GM23338 (cell line): ENCODE measurements at regions not wholly inside any gene's neighbourhood (a gene's known extent, or its start where the extent isn't known, plus 50 kb on each side); places are given as distances from the start of the nearest gene placed in this dataset.
"Not testable (repeated sequence)": the region's sequence is repeated elsewhere in the genome, so short reads cannot be mapped to it uniquely, and the experiment has no call there.

Experiments used
- ATAC-seq: fragments of 200-7000 bp; cut with Tn5 transposase; 3 replicates; pipeline ENCODE4 v1.9.1; 2020
- DNase-seq: peaks from one replicate; pipeline ENCODE4 v3.0.0-alpha.2; 2015; ENCODE audit warnings: low spot score
- H2AFZ ChIP-seq: fragments of 200-600 bp; sonication (generic); 2 replicates; pipeline ENCODE4 v1.8.0; 2016; ENCODE audit warnings: antibody characterized with exemption, mild to moderate bottlenecking, moderate library complexity
- H3F3A ChIP-seq: fragments of 200-600 bp; sonication (generic); replicated peaks from 2 replicates; pipeline ENCODE4 v1.8.0; 2017; ENCODE audit warnings: antibody characterized with exemption, mixed run types, low read depth
- H3K27ac ChIP-seq: fragments of 200-600 bp; sonication (generic); 2 replicates; pipeline ENCODE4 v1.6.1; 2016; ENCODE audit warnings: low read depth
- H3K27me3 ChIP-seq: fragments of 200-600 bp; sonication (generic); 2 replicates; pipeline ENCODE4 v1.8.0; 2016; ENCODE audit warnings: mild to moderate bottlenecking, mixed run types, moderate library complexity; ENCODE audit not compliant: insufficient read depth
- H3K36me3 ChIP-seq: fragments of 200-600 bp; sonication (generic); 2 replicates; pipeline ENCODE4 v1.8.0; 2016; ENCODE audit warnings: mild to moderate bottlenecking; ENCODE audit not compliant: insufficient read depth
- H3K4me1 ChIP-seq: fragments of 200-600 bp; sonication (generic); 2 replicates; pipeline ENCODE4 v1.8.0; 2016; ENCODE audit warnings: mild to moderate bottlenecking, moderate library complexity; ENCODE audit not compliant: insufficient read depth
- H3K4me2 ChIP-seq: fragments of 200-600 bp; sonication (generic); 2 replicates; pipeline ENCODE4 v1.7.1; 2017; ENCODE audit warnings: mixed run types
- H3K4me3 ChIP-seq: fragments of 200-600 bp; sonication (generic); 2 replicates; pipeline ENCODE4 v1.6.1; 2016; ENCODE audit warnings: mixed run types
- H3K79me2 ChIP-seq: fragments of 200-600 bp; sonication (generic); replicated peaks from 2 replicates; pipeline ENCODE4 v1.8.0; 2017; ENCODE audit warnings: mild to moderate bottlenecking; ENCODE audit not compliant: insufficient read depth
- H3K9me2 ChIP-seq: fragments of 200-600 bp; sonication (generic); 2 replicates; pipeline ENCODE4 v1.8.0; 2017; ENCODE audit not compliant: insufficient read depth
- H4K20me1 ChIP-seq: fragments of 200-600 bp; sonication (generic); replicated peaks from 2 replicates; pipeline ENCODE4 v1.8.0; 2017; ENCODE audit warnings: mild to moderate bottlenecking; ENCODE audit not compliant: insufficient read depth
- H3K27ac Mint-ChIP-seq: 2 replicates; pipeline ENCODE4 v1.8.0; 2020; ENCODE audit warnings: inconsistent platforms, mild to moderate bottlenecking, moderate library complexity, mixed read lengths
- H3K27me3 Mint-ChIP-seq: 3 replicates; pipeline ENCODE4 v1.8.0; 2022; ENCODE audit warnings: low read depth, mild to moderate bottlenecking, moderate library complexity, mixed read lengths, inconsistent platforms; ENCODE audit not compliant: insufficient read depth, poor library complexity
- H3K36me3 Mint-ChIP-seq: 3 replicates; pipeline ENCODE4 v1.8.0; 2021; ENCODE audit warnings: low read depth, mild to moderate bottlenecking, inconsistent platforms, moderate library complexity, mixed read lengths
- H3K4me1 Mint-ChIP-seq: 3 replicates; pipeline ENCODE4 v1.8.0; 2020; ENCODE audit warnings: mild to moderate bottlenecking, inconsistent platforms, mixed read lengths
- H3K4me3 Mint-ChIP-seq: 3 replicates; pipeline ENCODE4 v1.8.0; 2021; ENCODE audit warnings: moderate library complexity, mild to moderate bottlenecking, inconsistent platforms, mixed read lengths
- H3K9me3 Mint-ChIP-seq: 3 replicates; pipeline ENCODE4 v1.8.0; 2020; ENCODE audit warnings: moderate library complexity, mild to moderate bottlenecking, inconsistent platforms, mixed read lengths
- EZH2 ChIP-seq: fragments of 200-600 bp; sonication (generic); IDR thresholded peaks from one replicate; pipeline ENCODE4 v1.8.0; 2017; ENCODE audit warnings: antibody characterized with exemption, mild to moderate bottlenecking, low read depth; ENCODE audit not compliant: unreplicated experiment
- EZH2phosphoT487 ChIP-seq: fragments of 200-600 bp; sonication (generic); IDR thresholded peaks from one replicate; pipeline ENCODE4 v1.8.1; 2018; ENCODE audit warnings: antibody characterized with exemption; ENCODE audit not compliant: unreplicated experiment
- JUNB ChIP-seq: IDR thresholded peaks from one replicate; pipeline ENCODE4 v1.6.1; 2016; ENCODE audit warnings: antibody characterized with exemption; ENCODE audit not compliant: unreplicated experiment
- NANOG ChIP-seq: IDR thresholded peaks from 2 replicates; pipeline ENCODE4 v1.6.1; 2016; ENCODE audit warnings: antibody characterized with exemption, borderline replicate concordance
- POLR2AphosphoS5 ChIP-seq: IDR thresholded peaks from 2 replicates; pipeline ENCODE4 v1.6.1; 2016; ENCODE audit warnings: antibody characterized with exemption, low read depth
- STAT1 ChIP-seq: IDR thresholded peaks from one replicate; pipeline ENCODE4 v1.6.1; 2016; ENCODE audit warnings: antibody characterized with exemption; ENCODE audit not compliant: unreplicated experiment
- ZNF331 ChIP-seq: fragments of 250-450 bp; sonication (Bioruptor Pico); IDR thresholded peaks from 2 replicates; pipeline ENCODE4 v1.5.0; 2020; ENCODE audit warnings: low read depth, mild to moderate bottlenecking, moderate library complexity
- TF ChIP-seq, protein P1 (sequence below): fragments of 250-450 bp; sonication (Bioruptor Pico); IDR thresholded peaks from 2 replicates; pipeline ENCODE4 v1.5.0; 2020; ENCODE audit warnings: mild to moderate bottlenecking, moderate library complexity

DNA sequence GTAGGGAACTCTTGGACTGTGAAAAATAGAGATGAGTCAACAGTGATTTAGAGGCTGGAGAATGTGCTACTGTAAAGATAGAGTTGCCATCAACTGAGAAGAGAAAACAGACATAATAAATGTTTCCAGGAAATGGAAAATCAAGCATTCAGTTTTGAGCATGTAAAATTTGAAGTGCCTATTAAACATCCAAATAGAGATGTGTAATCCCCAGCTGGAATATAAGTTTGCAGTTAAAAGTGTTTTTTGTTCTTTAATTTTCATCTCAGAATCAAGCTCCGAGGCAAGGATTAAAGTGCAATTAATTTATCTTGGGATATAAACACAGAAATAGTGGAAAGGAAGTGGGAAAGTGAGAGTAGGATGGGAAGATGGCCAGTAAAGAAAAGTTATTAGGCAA is 666.0 kb upstream of the RAG2 start (continued):
- TF ChIP-seq, protein P1, sequence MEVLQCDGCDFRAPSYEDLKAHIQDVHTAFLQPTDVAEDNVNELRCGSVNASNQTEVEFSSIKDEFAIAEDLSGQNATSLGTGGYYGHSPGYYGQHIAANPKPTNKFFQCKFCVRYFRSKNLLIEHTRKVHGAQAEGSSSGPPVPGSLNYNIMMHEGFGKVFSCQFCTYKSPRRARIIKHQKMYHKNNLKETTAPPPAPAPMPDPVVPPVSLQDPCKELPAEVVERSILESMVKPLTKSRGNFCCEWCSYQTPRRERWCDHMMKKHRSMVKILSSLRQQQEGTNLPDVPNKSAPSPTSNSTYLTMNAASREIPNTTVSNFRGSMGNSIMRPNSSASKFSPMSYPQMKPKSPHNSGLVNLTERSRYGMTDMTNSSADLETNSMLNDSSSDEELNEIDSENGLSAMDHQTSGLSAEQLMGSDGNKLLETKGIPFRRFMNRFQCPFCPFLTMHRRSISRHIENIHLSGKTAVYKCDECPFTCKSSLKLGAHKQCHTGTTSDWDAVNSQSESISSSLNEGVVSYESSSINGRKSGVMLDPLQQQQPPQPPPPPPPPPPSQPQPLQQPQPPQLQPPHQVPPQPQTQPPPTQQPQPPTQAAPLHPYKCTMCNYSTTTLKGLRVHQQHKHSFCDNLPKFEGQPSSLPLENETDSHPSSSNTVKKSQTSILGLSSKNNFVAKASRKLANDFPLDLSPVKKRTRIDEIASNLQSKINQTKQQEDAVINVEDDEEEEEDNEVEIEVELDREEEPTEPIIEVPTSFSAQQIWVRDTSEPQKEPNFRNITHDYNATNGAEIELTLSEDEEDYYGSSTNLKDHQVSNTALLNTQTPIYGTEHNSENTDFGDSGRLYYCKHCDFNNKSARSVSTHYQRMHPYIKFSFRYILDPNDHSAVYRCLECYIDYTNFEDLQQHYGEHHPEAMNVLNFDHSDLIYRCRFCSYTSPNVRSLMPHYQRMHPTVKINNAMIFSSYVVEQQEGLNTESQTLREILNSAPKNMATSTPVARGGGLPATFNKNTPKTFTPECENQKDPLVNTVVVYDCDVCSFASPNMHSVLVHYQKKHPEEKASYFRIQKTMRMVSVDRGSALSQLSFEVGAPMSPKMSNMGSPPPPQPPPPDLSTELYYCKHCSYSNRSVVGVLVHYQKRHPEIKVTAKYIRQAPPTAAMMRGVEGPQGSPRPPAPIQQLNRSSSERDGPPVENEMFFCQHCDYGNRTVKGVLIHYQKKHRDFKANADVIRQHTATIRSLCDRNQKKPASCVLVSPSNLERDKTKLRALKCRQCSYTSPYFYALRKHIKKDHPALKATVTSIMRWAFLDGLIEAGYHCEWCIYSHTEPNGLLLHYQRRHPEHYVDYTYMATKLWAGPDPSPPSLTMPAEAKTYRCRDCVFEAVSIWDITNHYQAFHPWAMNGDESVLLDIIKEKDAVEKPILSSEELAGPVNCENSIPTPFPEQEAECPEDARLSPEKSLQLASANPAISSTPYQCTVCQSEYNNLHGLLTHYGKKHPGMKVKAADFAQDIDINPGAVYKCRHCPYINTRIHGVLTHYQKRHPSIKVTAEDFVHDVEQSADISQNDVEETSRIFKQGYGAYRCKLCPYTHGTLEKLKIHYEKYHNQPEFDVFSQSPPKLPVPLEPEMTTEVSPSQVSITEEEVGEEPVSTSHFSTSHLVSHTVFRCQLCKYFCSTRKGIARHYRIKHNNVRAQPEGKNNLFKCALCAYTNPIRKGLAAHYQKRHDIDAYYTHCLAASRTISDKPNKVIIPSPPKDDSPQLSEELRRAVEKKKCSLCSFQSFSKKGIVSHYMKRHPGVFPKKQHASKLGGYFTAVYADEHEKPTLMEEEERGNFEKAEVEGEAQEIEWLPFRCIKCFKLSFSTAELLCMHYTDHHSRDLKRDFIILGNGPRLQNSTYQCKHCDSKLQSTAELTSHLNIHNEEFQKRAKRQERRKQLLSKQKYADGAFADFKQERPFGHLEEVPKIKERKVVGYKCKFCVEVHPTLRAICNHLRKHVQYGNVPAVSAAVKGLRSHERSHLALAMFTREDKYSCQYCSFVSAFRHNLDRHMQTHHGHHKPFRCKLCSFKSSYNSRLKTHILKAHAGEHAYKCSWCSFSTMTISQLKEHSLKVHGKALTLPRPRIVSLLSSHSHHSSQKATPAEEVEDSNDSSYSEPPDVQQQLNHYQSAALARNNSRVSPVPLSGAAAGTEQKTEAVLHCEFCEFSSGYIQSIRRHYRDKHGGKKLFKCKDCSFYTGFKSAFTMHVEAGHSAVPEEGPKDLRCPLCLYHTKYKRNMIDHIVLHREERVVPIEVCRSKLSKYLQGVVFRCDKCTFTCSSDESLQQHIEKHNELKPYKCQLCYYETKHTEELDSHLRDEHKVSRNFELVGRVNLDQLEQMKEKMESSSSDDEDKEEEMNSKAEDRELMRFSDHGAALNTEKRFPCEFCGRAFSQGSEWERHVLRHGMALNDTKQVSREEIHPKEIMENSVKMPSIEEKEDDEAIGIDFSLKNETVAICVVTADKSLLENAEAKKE, result no peak
- TF ChIP-seq POLR2AphosphoS5 (no peak), EZH2 (no peak), NANOG (no peak), JUNB (no peak), EZH2phosphoT487 (no peak), STAT1 (no peak), ZNF331 (CRISPR knock-in tag) (no peak)

DNA sequence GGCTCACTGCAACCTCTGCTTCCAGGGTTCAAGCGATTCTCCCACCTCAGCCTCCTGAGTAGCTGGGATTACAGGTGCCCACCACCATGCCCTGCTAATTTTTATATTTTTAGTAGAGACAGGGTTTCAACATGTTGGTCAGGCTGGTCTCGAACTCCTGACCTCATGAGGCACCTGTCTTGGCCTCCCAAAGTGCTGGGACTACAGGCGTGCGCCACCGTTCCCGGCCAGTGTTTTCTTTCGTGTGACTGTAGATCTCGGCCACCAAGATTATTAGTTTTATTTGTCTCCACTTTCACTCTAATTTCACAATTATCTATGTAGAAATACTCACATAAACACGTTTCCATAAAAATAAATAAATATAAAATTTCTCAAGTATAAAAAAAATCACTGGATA is 665.4 kb upstream of the RAG2 start:
- H3K4me3 ChIP-seq, H3K27ac ChIP-seq, H3K9me2 ChIP-seq, H3K27me3 ChIP-seq, H3K4me3 Mint-ChIP-seq, H4K20me1 ChIP-seq, H3K27ac Mint-ChIP-seq, H3K36me3 Mint-ChIP-seq, H3K4me1 Mint-ChIP-seq, ATAC-seq, DNase-seq, H3K79me2 ChIP-seq, H3K4me1 ChIP-seq, H2AFZ ChIP-seq, H3K4me2 ChIP-seq, H3F3A ChIP-seq, H3K36me3 ChIP-seq, H3K27me3 Mint-ChIP-seq: not testable (repeated sequence)
- peaks cover 84% of the 10 kb centered on the region for H3K9me3 Mint-ChIP-seq
